ENCODE measurements at regions not wholly inside any gene's neighbourhood (a gene's known extent, or its start where the extent isn't known, plus 50 kb on each side); places are given as distances from the start of the nearest gene placed in this dataset.

- Histone ChIP-seq H3K23me2 (ENCODE audit: low read depth, low read length) (no peaks in the 10 kb centered on the region), H3K4me1 (replicated peaks in 1 of 4; ENCODE audit: control insufficient read depth in 3 of 4, insufficient read depth in 4 of 4, low read length in 3 of 4) (peaks cover 0 to 2% (median 0%) of the 10 kb centered on the region in 4 experiments; a peak in 1 of 7 replicates), H4K5ac (ENCODE audit: insufficient read length, low read depth, low read length) (no peak overlapping the region), H3K36me3 (ENCODE audit: control insufficient read depth in 2 of 4, insufficient read depth in 4 of 4, low read length in 3 of 4) (no peaks in the 10 kb centered on the region), H3K9ac (replicated peaks in 1 of 4; ENCODE audit: extremely low read depth in 1 of 4, low read depth in 3 of 4, low read length in 3 of 4) (no peak overlapping the region), H2BK120ac (replicated peaks; ENCODE audit: low read depth, low read length) (no peak overlapping the region), H3K27me3 (replicated peaks in 1 of 4; ENCODE audit: control insufficient read depth in 3 of 4, extremely low read depth in 1 of 4, insufficient read depth in 3 of 4, low read length in 3 of 4) (peaks cover 0 to 2% (median 0%) of the 10 kb centered on the region in 4 experiments; a peak in 1 of 7 replicates), H3K14ac (ENCODE audit: insufficient read length) (no peak overlapping the region), H4K8ac (ENCODE audit: extremely low read depth, insufficient read depth, low read length) (no peak overlapping the region), H2BK15ac (ENCODE audit: low read length) (no peak overlapping the region), H2BK5ac (ENCODE audit: low read depth, low read length) (no peak overlapping the region), H2BK20ac (ENCODE audit: low read length) (no peak overlapping the region), H4K20me1 (replicated peaks in 1 of 2; ENCODE audit: control insufficient read depth in 1 of 2, insufficient read depth in 2 of 2, low read length in 2 of 2) (no peaks in the 10 kb centered on the region), H3K9me3 (ENCODE audit: insufficient read depth in 2 of 2, low read depth in 1 of 2, low read length in 1 of 2) (no peaks in the 10 kb centered on the region), H3K79me2 (ENCODE audit: control insufficient read depth in 1 of 2, insufficient read depth in 2 of 2, low read length in 2 of 2) (no peaks in the 10 kb centered on the region), H3K56ac (replicated peaks; ENCODE audit: insufficient read length, low read depth, low read length) (no peak overlapping the region), H2AK5ac (ENCODE audit: low read depth, low read length) (no peak overlapping the region), H3K18ac (ENCODE audit: extremely low read depth, low read length) (no peak overlapping the region), H3K79me1 (ENCODE audit: low read depth, low read length) (no peaks in the 10 kb centered on the region), H3K23ac (ENCODE audit: insufficient read length) (no peak overlapping the region), H4K91ac (replicated peaks; ENCODE audit: insufficient read length, low read length) (no peak overlapping the region), H3K4me2 (ENCODE audit: insufficient read depth in 1 of 2, low read depth in 2 of 2, low read length in 2 of 2) (no peak overlapping the region), H3K4me3 (ENCODE audit: extremely low read depth in 1 of 4, insufficient read depth in 2 of 4, low read depth in 3 of 4, low read length in 4 of 4) (no peak overlapping the region), H2AFZ (ENCODE audit: low read length) (no peak overlapping the region), H3K27ac (ENCODE audit: low read depth, low read length) (no peak overlapping the region), H3K4ac (replicated peaks; ENCODE audit: insufficient read length, low read depth, low read length) (no peak overlapping the region), H2BK12ac (ENCODE audit: low read depth, low read length) (no peak overlapping the region)
- CTCF ChIA-PET (ENCODE audit: partially characterized antibody): no interaction called here
- DNase-seq (ENCODE audit: low read depth in 1 of 2, low spot score in 2 of 2): no peak
- TF ChIP-seq CHD2 (IDR thresholded peaks at IDR 0.05; ENCODE audit: low read length) (no peak), KDM1A (IDR thresholded peaks at IDR 0.05; ENCODE audit: borderline replicate concordance, low read length) (peak; percentile 23; the same call in 1 of the 2 replicates)
- WGBS, 2 experiments (ENCODE audit: extremely low coverage in 1 of 2, insufficient coverage in 1 of 2, insufficient read length in 1 of 2, insufficient replicate concordance in 2 of 2, low coverage in 1 of 2, low lambda C conversion rate in 2 of 2, missing lambda C conversion rate in 1 of 2): 95% methylated on average over 1 of the region's 1 CpG; no CpG with 5 or more reads in 1 of the 2 experiments
- FAIRE-seq: no peak
- POLR2A ChIA-PET (ENCODE audit: partially characterized antibody): no interaction called here
Measured at GRCh38 chrX:859329-859728, 228.7 kb downstream of the SHOX start.

Measured in H1 (cell line).